MM.1S (cell line): ENCODE measurements at regions not wholly inside any gene's neighbourhood (a gene's known extent, or its start where the extent isn't known, plus 50 kb on each side); places are given as distances from the start of the nearest gene placed in this dataset.

Source experiments
- DNase-seq: peaks from one replicate; pipeline ENCODE4 v3.0.0-alpha.2; 2015
- H2AFZ ChIP-seq: fragments of 300-600 bp; sonication (generic); 2 replicates; pipeline ENCODE4 v1.6.0; 2016; ENCODE audit warnings: antibody characterized with exemption, low read length
- H3F3A ChIP-seq: fragments of 300-600 bp; sonication (generic); 2 replicates; pipeline ENCODE4 v1.6.1; 2016; ENCODE audit warnings: mild to moderate bottlenecking, antibody characterized with exemption, low read length, moderate library complexity, mixed read lengths; ENCODE audit not compliant: insufficient read depth
- H3K27ac ChIP-seq: fragments of 300-600 bp; sonication (generic); 2 replicates; pipeline ENCODE4 v1.5.1; 2016; ENCODE audit warnings: mild to moderate bottlenecking, low read length
- H3K27me3 ChIP-seq: fragments of 300-600 bp; sonication (generic); replicated peaks from 2 replicates; pipeline ENCODE4 v1.6.0; 2016; ENCODE audit warnings: low read length; ENCODE audit not compliant: insufficient read depth
- H3K36me3 ChIP-seq: fragments of 300-600 bp; sonication (generic); replicated peaks from 2 replicates; pipeline ENCODE4 v1.6.1; 2016; ENCODE audit warnings: mild to moderate bottlenecking, low read length, mixed read lengths; ENCODE audit not compliant: insufficient read depth
- H3K4me1 ChIP-seq: fragments of 300-600 bp; sonication (generic); 2 replicates; pipeline ENCODE4 v1.6.1; 2016; ENCODE audit warnings: low read length, mixed read lengths
- H3K4me2 ChIP-seq: fragments of 300-600 bp; sonication (generic); 2 replicates; pipeline ENCODE4 v1.6.0; 2016; ENCODE audit warnings: low read depth, low read length
- H3K4me3 ChIP-seq: fragments of 300-600 bp; sonication (generic); 2 replicates; pipeline ENCODE4 v1.5.1; 2016; ENCODE audit warnings: low read length, mixed read lengths
- H3K79me2 ChIP-seq: fragments of 300-600 bp; sonication (generic); 2 replicates; pipeline ENCODE4 v1.6.1; 2016; ENCODE audit warnings: mixed run types, low read length, mixed read lengths
- H3K9ac ChIP-seq: fragments of 300-600 bp; sonication (generic); 2 replicates; pipeline ENCODE4 v1.6.1; 2016; ENCODE audit warnings: low read length, mixed read lengths
- H3K9me2 ChIP-seq: fragments of 300-600 bp; sonication (generic); replicated peaks from 2 replicates; pipeline ENCODE4 v1.6.1; 2016; ENCODE audit warnings: mild to moderate bottlenecking, low read length, mixed read lengths; ENCODE audit not compliant: insufficient read depth
- H3K9me3 ChIP-seq: fragments of 300-600 bp; sonication (generic); replicated peaks from 2 replicates; pipeline ENCODE4 v1.6.1; 2016; ENCODE audit warnings: mild to moderate bottlenecking, low read length, mixed read lengths; ENCODE audit not compliant: insufficient read depth
- H4K20me1 ChIP-seq: fragments of 300-600 bp; sonication (generic); 2 replicates; pipeline ENCODE4 v1.6.1; 2016; ENCODE audit warnings: mild to moderate bottlenecking, low read length, moderate library complexity, mixed read lengths; ENCODE audit not compliant: insufficient read depth
- EZH2 ChIP-seq: fragments of 300-600 bp; sonication (generic); optimal IDR thresholded peaks from 2 replicates; pipeline ENCODE3; 2017; ENCODE audit warnings: low read depth, mild to moderate bottlenecking, antibody characterized with exemption, low read length, mixed read lengths
- EZH2phosphoT487 ChIP-seq: fragments of 300-600 bp; sonication (generic); IDR thresholded peaks from 2 replicates; pipeline ENCODE4 v1.6.1; 2018; ENCODE audit warnings: antibody characterized with exemption, low read length
- TF ChIP-seq, protein P1 (sequence below): fragments of 300-600 bp; sonication (generic); IDR thresholded peaks from 2 replicates; pipeline ENCODE4 v1.5.1; 2016; ENCODE audit warnings: antibody characterized with exemption, low read length, mixed read lengths

DNA sequence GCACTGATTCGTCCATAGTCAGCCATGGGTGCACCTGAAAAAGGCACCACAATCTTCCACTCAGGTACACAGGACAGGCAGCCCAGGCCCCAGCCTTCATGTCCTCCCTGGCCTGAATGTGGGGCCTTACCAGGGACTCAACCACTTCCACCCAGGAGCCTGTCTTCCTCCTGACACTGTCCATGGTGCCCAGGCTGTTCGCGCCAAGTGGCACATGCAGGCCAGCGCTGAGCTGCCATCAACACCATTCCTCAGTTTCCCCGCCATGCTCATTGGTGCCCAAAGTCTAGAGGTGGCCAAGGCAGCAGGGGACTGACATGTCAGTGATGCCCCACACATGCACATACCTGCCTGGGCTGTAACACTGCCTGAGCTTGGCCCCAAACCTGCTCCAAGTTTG lies 322.2 kb upstream of the POU3F4 start:
- no peaks in the 10 kb centered on the region for H3K9me3 ChIP-seq
- no peak for DNase-seq
- TF ChIP-seq, protein P1, sequence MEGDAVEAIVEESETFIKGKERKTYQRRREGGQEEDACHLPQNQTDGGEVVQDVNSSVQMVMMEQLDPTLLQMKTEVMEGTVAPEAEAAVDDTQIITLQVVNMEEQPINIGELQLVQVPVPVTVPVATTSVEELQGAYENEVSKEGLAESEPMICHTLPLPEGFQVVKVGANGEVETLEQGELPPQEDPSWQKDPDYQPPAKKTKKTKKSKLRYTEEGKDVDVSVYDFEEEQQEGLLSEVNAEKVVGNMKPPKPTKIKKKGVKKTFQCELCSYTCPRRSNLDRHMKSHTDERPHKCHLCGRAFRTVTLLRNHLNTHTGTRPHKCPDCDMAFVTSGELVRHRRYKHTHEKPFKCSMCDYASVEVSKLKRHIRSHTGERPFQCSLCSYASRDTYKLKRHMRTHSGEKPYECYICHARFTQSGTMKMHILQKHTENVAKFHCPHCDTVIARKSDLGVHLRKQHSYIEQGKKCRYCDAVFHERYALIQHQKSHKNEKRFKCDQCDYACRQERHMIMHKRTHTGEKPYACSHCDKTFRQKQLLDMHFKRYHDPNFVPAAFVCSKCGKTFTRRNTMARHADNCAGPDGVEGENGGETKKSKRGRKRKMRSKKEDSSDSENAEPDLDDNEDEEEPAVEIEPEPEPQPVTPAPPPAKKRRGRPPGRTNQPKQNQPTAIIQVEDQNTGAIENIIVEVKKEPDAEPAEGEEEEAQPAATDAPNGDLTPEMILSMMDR = no peak
- no peak for TF ChIP-seq EZH2phosphoT487
- TF ChIP-seq EZH2 = no peak
- no peaks in the 10 kb centered on the region for H4K20me1 ChIP-seq
- H3K4me2 ChIP-seq = no peak overlapping the region
- H3K27ac ChIP-seq = no peak overlapping the region
- H2AFZ ChIP-seq = no peak overlapping the region
- no peaks in the 10 kb centered on the region for H3K4me1 ChIP-seq
- H3K79me2 ChIP-seq = no peaks in the 10 kb centered on the region
- H3K9ac ChIP-seq = no peak overlapping the region
- no peaks in the 10 kb centered on the region for H3K36me3 ChIP-seq
- H3F3A ChIP-seq = no peaks in the 10 kb centered on the region
- H3K9me2 ChIP-seq = no peaks in the 10 kb centered on the region
- no peak overlapping the region for H3K4me3 ChIP-seq
- no peaks in the 10 kb centered on the region for H3K27me3 ChIP-seq

DNA sequence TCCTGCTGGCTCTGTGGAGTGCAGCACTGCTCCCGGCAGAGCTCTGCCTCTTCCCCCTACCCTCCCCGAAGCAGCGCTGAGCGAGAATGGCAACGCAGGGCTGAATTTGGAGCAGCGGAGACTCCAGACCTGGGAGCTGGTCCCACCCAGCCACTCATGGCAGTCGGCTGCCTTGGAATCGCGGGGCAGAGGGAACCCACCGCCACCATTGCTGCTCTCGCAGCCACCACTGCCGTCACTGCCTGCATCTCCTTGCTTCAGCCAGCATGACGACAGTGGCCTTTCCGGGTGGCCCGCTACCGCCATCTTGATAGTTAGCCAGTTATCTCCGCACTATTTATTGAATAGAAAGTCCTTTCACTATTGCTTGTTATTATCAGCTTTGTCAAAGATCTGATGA lies 321.5 kb upstream of the POU3F4 start:
- Histone ChIP-seq H3K36me3 (no peaks in the 10 kb centered on the region), H3K4me2 (no peak overlapping the region), H3K4me1 (no peaks in the 10 kb centered on the region), H4K20me1 (no peaks in the 10 kb centered on the region), H3K9me2 (no peaks in the 10 kb centered on the region), H3K4me3 (no peak overlapping the region), H3F3A (no peaks in the 10 kb centered on the region), H2AFZ (no peak overlapping the region), H3K9ac (no peak overlapping the region), H3K27me3 (no peaks in the 10 kb centered on the region), H3K9me3 (no peaks in the 10 kb centered on the region), H3K79me2 (no peaks in the 10 kb centered on the region), H3K27ac (no peak overlapping the region)
- DNase-seq = no peak
- TF ChIP-seq EZH2 = no peak
- TF ChIP-seq EZH2phosphoT487 = no peak
- TF ChIP-seq, protein P1 = no peak
